SK-N-SH treated with all-trans-retinoic acid at 6 μM for 48 hours (cell line): ENCODE measurements at regions not wholly inside any gene's neighbourhood (a gene's known extent, or its start where the extent isn't known, plus 50 kb on each side); places are given as distances from the start of the nearest gene placed in this dataset.

Experiments
- ARNTL ChIP-seq: fragments of 450-650 bp; formaldehyde crosslinking; IDR thresholded peaks from 2 replicates; pipeline ENCODE4 v1.5.0; 2020; ENCODE audit warnings: low read depth, mild to moderate bottlenecking, moderate library complexity, borderline replicate concordance
- ISL1 ChIP-seq: fragments of 250-450 bp; sonication (Bioruptor Pico); IDR thresholded peaks from 2 replicates; pipeline ENCODE4 v2.1.2; 2022; ENCODE audit warnings: mild to moderate bottlenecking, moderate library complexity
- OSR1 ChIP-seq: fragments of 250-450 bp; sonication (Bioruptor Pico); IDR thresholded peaks from 2 replicates; pipeline ENCODE4 v1.8.0; 2022; ENCODE audit warnings: moderate library complexity, mild to moderate bottlenecking, inconsistent platforms
- RARB ChIP-seq: fragments of 250-450 bp; sonication (Bioruptor Pico); IDR thresholded peaks from 2 replicates; pipeline ENCODE4 v1.8.0; 2021; ENCODE audit warnings: mild to moderate bottlenecking, moderate library complexity
- SNAI2 ChIP-seq: fragments of 250-450 bp; sonication (Bioruptor Pico); IDR thresholded peaks from 2 replicates; pipeline ENCODE4 v1.5.0; 2020; ENCODE audit warnings: mild to moderate bottlenecking, moderate library complexity
- ZFP30 ChIP-seq: fragments of 450-650 bp; formaldehyde crosslinking; IDR thresholded peaks from 2 replicates; pipeline ENCODE4 v1.5.0; 2022; ENCODE audit warnings: mild to moderate bottlenecking, moderate library complexity
- ZNF8 ChIP-seq: fragments of 450-650 bp; formaldehyde crosslinking; IDR thresholded peaks from 2 replicates; pipeline ENCODE4 v1.5.0; 2020; ENCODE audit warnings: mild to moderate bottlenecking, moderate library complexity
- TF ChIP-seq, protein P1 (sequence below): fragments of 250-450 bp; sonication (Bioruptor Pico); IDR thresholded peaks from 2 replicates; pipeline ENCODE4 v1.5.1; 2021; ENCODE audit warnings: mild to moderate bottlenecking, moderate library complexity

DNA sequence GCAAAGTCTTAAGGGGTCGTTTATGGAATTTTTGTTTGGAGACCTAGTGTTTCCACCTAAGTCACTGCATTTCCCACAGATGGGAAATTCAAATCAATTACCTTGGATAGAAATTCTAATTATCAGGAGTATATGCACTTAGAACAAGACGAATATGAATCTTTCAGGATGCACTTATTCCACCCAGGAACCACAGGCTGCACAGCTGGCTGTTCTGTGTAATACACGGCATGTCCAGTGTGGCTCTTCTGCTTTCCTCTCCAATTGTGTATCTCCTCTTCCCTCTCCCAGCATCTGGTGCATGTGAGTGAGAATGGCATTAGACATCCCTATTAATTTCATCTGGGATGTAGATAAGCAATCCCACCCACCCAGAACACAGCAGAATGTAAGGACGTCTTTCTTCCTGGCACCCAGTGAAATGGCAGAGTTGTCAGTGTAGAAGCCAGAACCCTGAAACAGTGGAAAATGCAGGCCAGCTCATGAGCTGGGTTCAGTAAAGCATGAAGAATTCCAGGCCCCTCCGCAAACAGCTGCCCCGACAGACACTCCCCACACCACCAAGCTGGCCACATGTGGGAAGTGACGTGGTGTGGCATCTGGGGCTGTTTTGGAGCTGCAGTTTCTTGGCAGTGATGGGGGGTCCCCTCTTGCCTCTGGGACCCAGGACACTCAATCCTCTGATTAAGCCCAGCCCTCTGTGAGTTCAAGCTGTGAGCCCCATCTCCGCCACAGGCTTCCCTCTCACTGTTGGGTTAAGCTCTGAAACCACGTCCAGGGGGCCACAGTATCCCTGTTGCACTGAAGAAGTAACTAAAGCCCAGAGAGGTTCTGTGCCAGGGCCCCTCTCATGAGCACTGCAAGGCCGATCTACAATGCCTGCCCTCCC lies 180.1 kb upstream of the CST7 start:
- TF ChIP-seq SNAI2 (CRISPR knock-in tag) (no peak), ARNTL (CRISPR knock-in tag) (no peak), OSR1 (no peak), ZNF8 (no peak), ISL1 (CRISPR knock-in tag) (no peak), ZFP30 (CRISPR knock-in tag) (no peak), RARB (no peak)
- TF ChIP-seq, protein P1, sequence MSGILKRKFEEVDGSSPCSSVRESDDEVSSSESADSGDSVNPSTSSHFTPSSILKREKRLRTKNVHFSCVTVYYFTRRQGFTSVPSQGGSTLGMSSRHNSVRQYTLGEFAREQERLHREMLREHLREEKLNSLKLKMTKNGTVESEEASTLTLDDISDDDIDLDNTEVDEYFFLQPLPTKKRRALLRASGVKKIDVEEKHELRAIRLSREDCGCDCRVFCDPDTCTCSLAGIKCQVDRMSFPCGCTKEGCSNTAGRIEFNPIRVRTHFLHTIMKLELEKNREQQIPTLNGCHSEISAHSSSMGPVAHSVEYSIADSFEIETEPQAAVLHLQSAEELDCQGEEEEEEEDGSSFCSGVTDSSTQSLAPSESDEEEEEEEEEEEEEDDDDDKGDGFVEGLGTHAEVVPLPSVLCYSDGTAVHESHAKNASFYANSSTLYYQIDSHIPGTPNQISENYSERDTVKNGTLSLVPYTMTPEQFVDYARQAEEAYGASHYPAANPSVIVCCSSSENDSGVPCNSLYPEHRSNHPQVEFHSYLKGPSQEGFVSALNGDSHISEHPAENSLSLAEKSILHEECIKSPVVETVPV = no peak
